ENCODE measurements at regions not wholly inside any gene's neighbourhood (a gene's known extent, or its start where the extent isn't known, plus 50 kb on each side); places are given as distances from the start of the nearest gene placed in this dataset.

DNA sequence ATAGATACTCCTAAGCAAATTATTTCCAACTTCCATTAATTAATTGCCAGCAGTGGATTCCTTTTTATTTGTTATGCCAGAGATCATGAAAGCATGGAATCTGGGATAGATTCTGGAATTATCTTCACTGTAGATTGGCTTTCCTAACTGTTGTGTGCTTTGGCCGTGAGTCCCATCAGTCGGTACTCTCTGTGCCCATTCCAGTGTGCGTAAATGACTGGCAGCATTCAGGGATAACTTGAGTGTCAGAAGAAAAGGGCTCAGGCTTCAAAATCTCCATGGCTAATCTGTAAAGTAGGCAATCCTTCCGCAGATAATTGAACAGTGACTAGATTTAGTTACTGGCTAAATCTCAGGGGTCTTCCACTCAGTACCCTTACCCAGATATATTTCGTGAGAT lies 76.8 kb upstream of the TMEM164 start:
- intact Hi-C loops (cut with DNase I): no loop called here
- no peak for DNase-seq

GRCh38 chrX:109926743-109927662 lies 75.9 kb upstream of the TMEM164 start:
- intact Hi-C loops (cut with DNase I): no loop called here
- no peak for DNase-seq

- peak in 7 of 10 donors; percentile 14 to 85 (median 45) for DNase-seq
- intact Hi-C loops (cut with DNase I): no loop called here
Observed at GRCh38 chrX:109927663-109928273, 75.1 kb upstream of the TMEM164 start.

DNA sequence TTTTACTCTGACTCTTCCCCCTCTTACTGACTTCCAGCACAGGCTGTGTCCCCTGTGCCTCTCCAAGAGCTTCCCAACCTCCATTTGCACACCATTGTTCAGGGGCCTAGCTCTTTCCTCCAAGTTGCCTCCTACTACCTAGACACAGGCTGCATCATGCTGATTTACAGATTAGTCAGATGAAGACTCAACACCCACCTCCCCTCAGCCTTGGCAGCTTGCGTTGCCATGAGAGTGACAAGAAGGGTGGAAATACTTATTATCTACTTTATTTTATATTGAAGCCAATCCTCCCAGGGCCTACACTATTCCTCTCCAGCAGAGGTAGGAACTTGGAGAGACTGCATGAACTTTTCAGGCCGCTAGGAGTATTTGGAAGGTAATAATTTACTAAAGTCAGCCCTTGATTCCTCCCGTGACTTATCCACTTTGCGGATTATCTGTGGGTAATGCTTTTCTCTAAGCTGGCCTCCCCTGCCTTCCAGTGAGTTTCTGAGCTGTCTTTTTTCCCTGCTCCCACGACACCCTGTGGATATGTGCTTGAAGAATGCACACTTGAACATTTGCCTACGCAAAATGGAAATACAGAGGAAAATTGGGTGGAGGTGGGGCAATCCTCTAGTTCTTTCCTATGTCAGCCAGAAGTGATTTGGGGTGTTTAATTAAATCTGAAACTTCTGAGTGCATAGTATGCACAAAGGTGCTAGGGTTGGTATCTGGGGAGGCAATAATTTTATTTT lies 74.1 kb upstream of the TMEM164 start:
- DNase-seq: no peak

DNA sequence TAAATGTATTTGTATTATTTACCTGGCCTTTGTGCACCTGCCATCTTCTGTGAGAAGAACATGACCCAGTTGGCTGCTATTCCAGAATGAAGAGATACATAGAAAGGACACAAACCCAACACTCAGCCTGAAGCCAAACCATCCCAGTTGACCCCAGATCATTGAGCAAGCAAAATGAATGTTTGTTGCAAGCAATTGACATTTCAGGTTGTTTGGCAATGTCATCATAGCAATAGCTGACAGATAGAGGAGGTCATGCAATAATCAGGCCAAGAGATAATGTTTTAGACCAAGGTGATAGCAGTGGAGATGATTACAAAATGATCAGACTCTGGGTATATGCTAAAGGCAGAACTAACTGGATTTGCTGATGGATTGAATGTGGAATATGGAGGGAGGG lies 71.2 kb upstream of the TMEM164 start:
- no peak for DNase-seq
- intact Hi-C loops (cut with DNase I): no loop called here

More for the DNA sequence above, 74.1 kb upstream of the TMEM164 start:
- intact Hi-C loops (cut with DNase I): no loop called here

GRCh38 chrX:109934434-109934833 lies 68.5 kb upstream of the TMEM164 start:
- intact Hi-C loops (cut with DNase I): no loop called here
- DNase-seq: no peak

GRCh38 chrX:109934935-109935334 lies 68.0 kb upstream of the TMEM164 start:
- no peak for DNase-seq
- intact Hi-C loops (cut with DNase I): no loop called here

DNA sequence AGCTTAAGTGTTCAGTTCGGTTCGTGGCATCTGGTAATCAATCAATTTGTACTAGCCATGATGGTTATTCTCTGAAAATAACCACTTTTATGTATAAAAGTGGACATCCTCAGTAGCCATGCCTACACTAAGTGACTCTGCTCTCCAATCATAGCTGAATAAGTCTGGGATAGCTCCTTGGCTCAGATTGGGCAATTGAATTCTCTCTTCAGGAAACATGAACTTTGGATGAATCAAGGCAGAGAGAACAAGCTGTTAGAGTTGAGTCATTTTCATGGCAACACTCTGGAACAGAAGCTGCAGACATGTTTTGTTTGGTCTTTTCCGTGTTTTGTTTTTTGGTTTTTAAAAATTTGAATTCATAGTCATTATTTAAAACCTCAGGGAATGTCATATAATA lies 66.8 kb upstream of the TMEM164 start:
- intact Hi-C loops (cut with DNase I): no loop called here
- no peak for DNase-seq

DNA sequence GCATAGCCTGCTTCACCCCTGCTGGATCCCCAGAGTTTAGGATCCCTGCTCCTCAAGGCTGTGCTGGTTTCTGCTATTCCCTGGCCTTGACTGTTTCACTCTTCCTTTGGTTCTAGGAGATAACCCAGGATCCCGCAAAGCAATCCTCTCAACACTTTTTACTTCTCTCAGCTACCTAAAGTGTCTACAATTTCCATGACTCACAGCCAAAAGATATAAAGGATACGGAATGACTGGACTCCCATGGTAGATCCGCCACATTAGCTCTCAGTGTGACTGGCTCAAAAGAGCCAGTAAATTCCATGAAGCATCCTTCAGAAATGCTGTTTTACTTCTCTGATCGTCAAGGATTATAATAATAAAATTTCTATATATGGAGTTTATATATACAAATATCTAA lies 66.3 kb upstream of the TMEM164 start:
- intact Hi-C loops (cut with DNase I): no loop called here
- DNase-seq: no peak

- no peak for DNase-seq
- intact Hi-C loops (cut with DNase I): no loop called here
Observed at GRCh38 chrX:109939498-109939897, 63.4 kb upstream of the TMEM164 start.

DNA sequence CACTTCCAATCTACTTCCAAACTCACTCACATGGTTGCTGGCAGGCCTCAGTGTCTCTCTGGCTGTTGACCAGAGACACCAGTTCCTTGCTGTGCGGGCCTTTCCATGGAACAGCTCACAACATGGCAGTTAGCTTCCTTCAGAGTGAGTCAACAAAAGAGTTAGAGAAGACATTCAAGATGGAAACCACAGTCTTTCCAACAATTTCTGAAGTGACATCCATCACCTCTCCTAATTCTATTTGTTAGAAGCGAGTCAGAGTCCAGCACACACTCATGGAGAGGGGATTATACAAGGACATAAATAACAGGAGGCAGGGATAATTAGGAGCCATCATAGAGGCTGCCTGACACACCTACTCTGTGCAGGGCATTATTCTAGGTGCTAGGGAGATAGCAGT lies 62.5 kb upstream of the TMEM164 start:
- no peak for DNase-seq
- intact Hi-C loops (cut with DNase I): no loop called here

DNA sequence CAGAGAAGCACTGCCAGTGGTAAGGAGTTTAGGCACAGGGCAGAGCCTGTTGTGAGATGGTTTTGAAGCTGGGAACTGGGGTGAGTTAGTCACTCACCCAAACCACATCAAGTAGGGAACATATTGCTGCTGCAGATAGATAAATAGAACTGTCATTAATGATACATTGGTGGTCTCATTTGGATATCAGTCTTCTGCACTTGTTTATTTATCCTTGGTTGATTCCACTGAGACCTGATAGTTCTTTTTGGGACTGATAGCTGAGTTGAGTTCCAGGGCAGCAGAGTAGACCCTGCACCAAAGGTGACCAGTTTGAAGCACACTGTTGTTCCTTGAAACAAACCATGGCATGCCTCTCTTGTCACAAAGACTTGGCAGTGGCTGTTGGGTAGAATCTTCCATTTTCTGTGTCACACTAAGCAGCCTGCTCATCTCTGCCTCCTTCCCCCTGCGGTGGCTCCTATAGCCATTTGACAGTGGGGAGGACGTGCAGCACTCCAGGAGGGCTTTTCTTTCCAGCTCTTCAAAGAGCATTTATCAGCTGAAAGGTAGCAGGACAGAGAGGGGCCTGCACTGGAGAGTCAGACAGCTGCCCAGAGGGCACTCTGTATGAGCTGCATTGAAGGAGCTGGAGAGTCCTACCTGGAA lies 59.7 kb upstream of the TMEM164 start:
- intact Hi-C loops (cut with DNase I): no loop called here
- DNase-seq: no peak

GRCh38 chrX:109943740-109944092 lies 59.2 kb upstream of the TMEM164 start:
- intact Hi-C loops (cut with DNase I): no loop called here
- DNase-seq: no peak

GRCh38 chrX:109952050-109952449 lies 50.9 kb upstream of the TMEM164 start:
- no peak for DNase-seq
- intact Hi-C loops (cut with DNase I): no loop called here

DNA sequence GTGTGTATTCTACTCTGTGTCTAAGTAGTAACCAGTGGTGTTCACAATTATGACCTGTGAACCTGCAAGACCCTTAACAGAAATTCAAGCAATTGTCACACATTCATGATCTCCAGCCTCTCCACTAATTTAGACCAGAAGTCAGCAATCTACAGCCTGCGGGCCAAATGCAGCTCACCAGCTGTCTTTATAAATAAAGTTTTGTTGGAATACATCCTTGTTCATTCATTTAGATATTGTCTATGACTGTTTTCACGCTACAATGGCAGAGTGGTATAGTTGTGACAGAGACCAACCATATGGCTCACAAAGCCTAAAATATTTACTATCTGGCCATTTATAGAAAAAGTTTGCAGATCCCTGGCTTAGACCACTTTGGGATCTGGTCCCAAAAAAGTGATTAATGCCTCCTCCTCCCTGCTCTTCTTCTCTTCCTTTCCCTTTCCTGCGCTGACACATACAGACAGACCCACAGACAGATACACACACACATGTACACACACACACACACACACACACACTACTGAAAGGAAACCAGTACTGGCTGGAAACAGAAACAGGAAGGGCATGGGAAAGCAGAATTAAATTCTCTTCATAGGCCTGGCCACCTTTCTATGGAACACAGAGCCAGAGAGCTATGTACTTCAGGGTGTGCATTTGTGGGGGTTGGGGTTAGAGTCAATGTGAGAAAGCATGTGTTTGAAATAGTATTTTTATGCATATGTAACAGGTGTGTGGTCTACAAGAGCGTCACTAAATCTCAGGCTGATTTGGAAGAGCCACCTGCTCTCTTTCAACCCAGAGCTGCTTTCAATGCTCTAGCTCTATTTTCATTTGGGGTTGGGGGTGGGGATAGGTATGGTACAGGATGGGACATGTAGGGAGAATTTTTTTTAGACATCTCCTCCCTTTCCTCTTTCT lies 49.7 kb upstream of the TMEM164 start:
- no peak for DNase-seq
- intact Hi-C loops (cut with DNase I): no loop called here

Data from posterior cingulate gyrus (tissue), 11 donors.